H1 (cell line): ENCODE measurements at regions not wholly inside any gene's neighbourhood (a gene's known extent, or its start where the extent isn't known, plus 50 kb on each side); places are given as distances from the start of the nearest gene placed in this dataset.

Experiments used
- GABPA ChIP-seq: IDR thresholded peaks from 2 replicates; pipeline ENCODE4 v1.6.1; 2011; ENCODE audit warnings: mild to moderate bottlenecking, low read length, moderate library complexity, borderline replicate concordance; ENCODE audit not compliant: insufficient read depth
- RXRA ChIP-seq: IDR thresholded peaks from 2 replicates; pipeline ENCODE4 v1.6.1; 2011; ENCODE audit warnings: low read depth, mild to moderate bottlenecking, low read length, moderate library complexity; ENCODE audit not compliant: insufficient read depth
- SAP30 ChIP-seq: fragments of 300-600 bp; sonication (generic); IDR thresholded peaks from 2 replicates; pipeline ENCODE4 v1.7.1; 2012; ENCODE audit warnings: low read length, moderate library complexity, mild to moderate bottlenecking, inconsistent platforms; ENCODE audit not compliant: insufficient read depth, insufficient replicate concordance
- TAF1 ChIP-seq: IDR thresholded peaks from 2 replicates; pipeline ENCODE4 v1.6.1; 2011; ENCODE audit warnings: mild to moderate bottlenecking, low read depth, low read length

GRCh38 chr15:98395974-98396610 is 252.2 kb upstream of the IGF1R start (continued):
- no peak for TF ChIP-seq SAP30
- TF ChIP-seq GABPA, result no peak
- no peak for TF ChIP-seq TAF1
- no peak for TF ChIP-seq RXRA
